ENCODE measurements at regions not wholly inside any gene's neighbourhood (a gene's known extent, or its start where the extent isn't known, plus 50 kb on each side); places are given as distances from the start of the nearest gene placed in this dataset.

DNA sequence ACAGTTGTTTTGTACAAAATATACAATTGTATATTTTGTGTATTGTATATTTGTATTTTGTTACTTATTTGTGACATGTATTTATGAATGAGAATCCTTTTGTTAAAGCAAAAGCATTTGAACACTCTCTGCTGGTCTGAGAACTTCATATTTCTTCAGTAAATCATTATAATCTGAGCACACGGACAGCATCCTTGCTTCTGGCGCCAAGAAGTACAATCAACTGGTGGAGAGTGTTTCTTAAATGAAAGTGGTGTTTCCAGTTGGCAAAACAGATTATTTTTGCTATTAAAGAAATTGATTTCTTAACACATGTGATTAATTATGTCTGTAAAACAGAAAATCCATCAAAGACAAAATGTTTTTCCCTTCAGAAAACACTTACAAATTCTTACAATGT lies 95.1 kb upstream of the COPS8 start:
- H3K27ac Mint-ChIP-seq = no peak overlapping the region
- H3K36me3 Mint-ChIP-seq = peaks cover 0 to 5% (median 0%) of the 10 kb centered on the region in 5 donors
- peaks cover 9 to 30% (median 22%) of the 10 kb centered on the region in 5 donors for H3K27me3 Mint-ChIP-seq
- Histone ChIP-seq H3K9me3 (ENCODE audit: control insufficient read depth in 2 of 3, low read length in 3 of 3) (no peaks in the 10 kb centered on the region), H3K4me3 (ENCODE audit: low read length) (no peak overlapping the region), H3K27me3 (ENCODE audit: control insufficient read depth in 2 of 2, insufficient read depth in 2 of 2, low read length in 2 of 2) (no peaks in the 10 kb centered on the region), H3K4me1 (ENCODE audit: control insufficient read depth in 2 of 2, insufficient read depth in 2 of 2, low read length in 2 of 2) (no peaks in the 10 kb centered on the region), H3K27ac (ENCODE audit: low read depth, low read length) (no peak overlapping the region), H3K36me3 (ENCODE audit: control insufficient read depth in 2 of 3, insufficient read depth in 3 of 3, low read length in 3 of 3) (no peaks in the 10 kb centered on the region)
- ChIA-PET CTCF (no interaction called here), POLR2A (no interaction called here)
- no peak for DNase-seq
- peaks cover 0 to 3% (median 0%) of the 10 kb centered on the region in 11 donors for H3K9me3 Mint-ChIP-seq
- peaks cover 0 to 2% (median 0%) of the 10 kb centered on the region in 7 donors for H3K4me1 Mint-ChIP-seq
- no peak overlapping the region for H3K4me3 Mint-ChIP-seq
- intact Hi-C loops (cut with micrococcal nuclease) = no loop called here
- no peak for ATAC-seq

DNA sequence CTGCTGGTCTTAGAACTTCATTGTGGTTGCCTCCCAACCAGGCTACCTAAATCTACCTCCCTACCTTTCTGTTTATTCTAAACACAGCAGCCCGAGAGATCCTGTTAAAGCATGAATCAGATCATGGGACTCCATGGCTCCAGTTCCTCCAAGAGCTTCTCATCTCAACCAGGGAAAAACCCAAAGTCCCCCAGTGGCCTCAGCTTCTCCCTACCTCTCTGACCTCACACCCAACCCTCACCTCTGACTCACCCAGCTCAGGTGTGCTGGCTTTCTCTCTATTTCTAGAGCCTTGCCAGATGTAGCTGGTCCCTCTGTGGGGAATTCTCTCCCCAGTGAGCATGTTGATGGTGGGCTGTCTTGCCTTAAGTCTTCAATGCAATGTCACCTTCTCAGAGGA lies 93.8 kb upstream of the COPS8 start:
- no peak for DNase-seq
- no peak for ATAC-seq
- POLR2A ChIA-PET = no interaction called here
- CTCF ChIA-PET = no interaction called here
- peaks cover 0 to 2% (median 0%) of the 10 kb centered on the region in 7 donors for H3K4me1 Mint-ChIP-seq
- intact Hi-C loops (cut with micrococcal nuclease) = no loop called here
- no peaks in the 10 kb centered on the region for H3K4me1 ChIP-seq (ENCODE audit: control insufficient read depth in 2 of 2, insufficient read depth in 2 of 2, low read length in 2 of 2)
- H3K27me3 ChIP-seq (ENCODE audit: control insufficient read depth in 2 of 2, insufficient read depth in 2 of 2, low read length in 2 of 2) = no peaks in the 10 kb centered on the region
- no peak overlapping the region for H3K27ac Mint-ChIP-seq
- no peak overlapping the region for H3K27ac ChIP-seq (ENCODE audit: low read depth, low read length)
- no peaks in the 10 kb centered on the region for H3K9me3 ChIP-seq (ENCODE audit: control insufficient read depth in 2 of 3, low read length in 3 of 3)
- no peak overlapping the region for H3K4me3 Mint-ChIP-seq
- H3K36me3 Mint-ChIP-seq = peaks cover 0 to 5% (median 0%) of the 10 kb centered on the region in 5 donors
- no peaks in the 10 kb centered on the region for H3K36me3 ChIP-seq (ENCODE audit: control insufficient read depth in 2 of 3, insufficient read depth in 3 of 3, low read length in 3 of 3)
- no peak overlapping the region for H3K4me3 ChIP-seq (ENCODE audit: low read length)
- peaks cover 0 to 3% (median 0%) of the 10 kb centered on the region in 11 donors for H3K9me3 Mint-ChIP-seq
- H3K27me3 Mint-ChIP-seq = peaks cover 13 to 29% (median 26%) of the 10 kb centered on the region in 5 donors

DNA sequence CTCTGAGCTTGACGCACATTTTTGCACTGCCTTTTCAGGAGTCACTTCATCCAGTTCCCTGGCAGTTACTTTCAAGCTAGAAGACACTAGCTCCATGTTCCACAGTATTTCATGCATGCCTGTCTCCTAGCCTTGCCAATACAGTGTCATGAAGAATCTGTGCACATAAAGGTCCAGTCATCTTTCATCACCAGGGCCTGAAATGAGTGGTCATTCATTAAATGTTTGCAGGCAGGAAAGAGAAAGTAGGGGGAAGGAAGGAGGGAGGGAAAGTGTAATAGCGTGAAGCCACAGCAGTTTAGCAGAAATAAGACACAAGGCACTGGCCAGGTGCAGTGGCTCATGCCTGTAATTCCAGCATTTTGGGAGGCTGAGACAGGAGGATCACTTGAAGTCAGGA lies 92.4 kb upstream of the COPS8 start:
- Mint-ChIP-seq H3K4me1 (peaks cover 0 to 2% (median 0%) of the 10 kb centered on the region in 7 donors), H3K4me3 (no peak overlapping the region), H3K27me3 (peaks cover 19 to 34% (median 21%) of the 10 kb centered on the region in 5 donors), H3K36me3 (peaks cover 0 to 5% (median 0%) of the 10 kb centered on the region in 5 donors), H3K27ac (no peak overlapping the region), H3K9me3 (peaks cover 0 to 3% (median 0%) of the 10 kb centered on the region in 11 donors)
- H3K27me3 ChIP-seq (ENCODE audit: control insufficient read depth in 2 of 2, insufficient read depth in 2 of 2, low read length in 2 of 2) = no peaks in the 10 kb centered on the region
- no peaks in the 10 kb centered on the region for H3K4me1 ChIP-seq (ENCODE audit: control insufficient read depth in 2 of 2, insufficient read depth in 2 of 2, low read length in 2 of 2)
- H3K27ac ChIP-seq (ENCODE audit: low read depth, low read length) = no peak overlapping the region
- ATAC-seq (no peak), DNase-seq (no peak)
- POLR2A ChIA-PET = no interaction called here
- CTCF ChIA-PET = no interaction called here
- intact Hi-C loops (cut with micrococcal nuclease) = no loop called here
- H3K4me3 ChIP-seq (ENCODE audit: low read length) = no peak overlapping the region
- H3K9me3 ChIP-seq (ENCODE audit: control insufficient read depth in 2 of 3, low read length in 3 of 3) = no peaks in the 10 kb centered on the region
- no peaks in the 10 kb centered on the region for H3K36me3 ChIP-seq (ENCODE audit: control insufficient read depth in 2 of 3, insufficient read depth in 3 of 3, low read length in 3 of 3)

DNA sequence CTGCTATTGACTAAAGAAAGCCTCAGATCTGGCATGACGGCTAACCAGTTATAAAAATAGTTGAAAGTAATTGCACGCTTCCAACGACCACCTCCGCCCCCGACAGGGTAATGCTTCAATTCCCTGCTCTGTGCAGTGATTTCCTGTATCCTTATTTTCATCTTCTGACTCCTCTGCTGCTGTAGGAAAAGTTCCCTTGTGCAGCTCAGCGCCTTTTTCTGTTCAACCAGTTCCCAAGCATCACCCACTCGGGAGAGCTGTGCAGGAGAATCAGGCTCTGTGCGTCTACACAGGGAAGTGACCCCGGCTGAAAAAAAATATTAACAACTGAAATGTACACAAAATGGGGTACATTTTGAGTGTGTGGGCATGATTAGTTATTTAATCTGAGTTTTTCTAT lies 91.3 kb upstream of the COPS8 start:
- H3K9me3 Mint-ChIP-seq = peaks cover 0 to 3% (median 0%) of the 10 kb centered on the region in 11 donors
- no peak overlapping the region for H3K27ac Mint-ChIP-seq
- no peaks in the 10 kb centered on the region for H3K36me3 ChIP-seq (ENCODE audit: control insufficient read depth in 2 of 3, insufficient read depth in 3 of 3, low read length in 3 of 3)
- H3K4me3 Mint-ChIP-seq = no peak overlapping the region
- POLR2A ChIA-PET = no interaction called here
- no peaks in the 10 kb centered on the region for H3K4me1 ChIP-seq (ENCODE audit: control insufficient read depth in 2 of 2, insufficient read depth in 2 of 2, low read length in 2 of 2)
- ATAC-seq (no peak), DNase-seq (no peak)
- H3K27me3 Mint-ChIP-seq = peaks cover 11 to 30% (median 14%) of the 10 kb centered on the region in 5 donors
- intact Hi-C loops (cut with micrococcal nuclease) = no loop called here
- no peak overlapping the region for H3K27ac ChIP-seq (ENCODE audit: low read depth, low read length)
- no peak overlapping the region for H3K4me3 ChIP-seq (ENCODE audit: low read length)
- CTCF ChIA-PET = no interaction called here
- H3K27me3 ChIP-seq (ENCODE audit: control insufficient read depth in 2 of 2, insufficient read depth in 2 of 2, low read length in 2 of 2) = no peaks in the 10 kb centered on the region
- no peaks in the 10 kb centered on the region for H3K9me3 ChIP-seq (ENCODE audit: control insufficient read depth in 2 of 3, low read length in 3 of 3)
- peaks cover 0 to 2% (median 0%) of the 10 kb centered on the region in 7 donors for H3K4me1 Mint-ChIP-seq
- peaks cover 0 to 5% (median 0%) of the 10 kb centered on the region in 5 donors for H3K36me3 Mint-ChIP-seq

DNA sequence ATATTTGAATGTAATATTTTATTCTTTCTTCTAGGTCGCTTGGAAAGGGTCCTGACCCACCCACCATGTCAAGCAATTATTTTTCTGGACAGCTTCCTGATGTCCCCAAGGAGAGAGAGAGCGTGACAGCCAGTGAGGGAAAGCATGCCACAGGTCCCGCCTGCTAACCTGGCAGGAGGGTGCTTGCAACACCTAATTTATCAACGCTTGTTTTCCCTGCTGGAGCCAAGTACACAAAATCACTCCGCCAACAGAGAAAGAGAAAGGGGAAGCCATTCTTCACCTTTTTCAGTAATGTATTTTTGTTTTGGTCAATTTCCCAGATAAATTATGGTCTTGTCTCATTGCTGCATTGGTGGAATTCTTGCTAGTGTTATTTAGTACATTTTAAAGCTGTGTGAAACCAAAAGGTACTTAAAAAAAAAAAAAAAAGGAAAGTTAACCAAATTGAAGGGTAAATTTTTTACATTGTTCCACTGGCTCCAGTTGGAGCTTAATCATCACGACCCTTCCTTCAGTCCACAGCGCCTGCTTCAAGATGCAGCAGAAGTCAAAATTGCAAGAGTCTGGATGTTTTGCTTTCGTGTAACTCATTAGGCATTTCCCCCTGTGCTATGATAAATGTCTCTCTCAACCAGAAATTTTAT lies 88.5 kb upstream of the COPS8 start:
- peaks cover 12 to 27% (median 16%) of the 10 kb centered on the region in 5 donors for H3K27me3 Mint-ChIP-seq
- CTCF ChIA-PET = no interaction called here
- no peaks in the 10 kb centered on the region for H3K36me3 ChIP-seq (ENCODE audit: control insufficient read depth in 2 of 3, insufficient read depth in 3 of 3, low read length in 3 of 3)
- DNase-seq (no peak), ATAC-seq (no peak)
- peaks cover 0 to 3% (median 0%) of the 10 kb centered on the region in 11 donors for H3K9me3 Mint-ChIP-seq
- no peaks in the 10 kb centered on the region for H3K9me3 ChIP-seq (ENCODE audit: control insufficient read depth in 2 of 3, low read length in 3 of 3)
- no peak overlapping the region for H3K27ac ChIP-seq (ENCODE audit: low read depth, low read length)
- intact Hi-C loops (cut with micrococcal nuclease) = no loop called here
- peaks cover 0 to 3% (median 0%) of the 10 kb centered on the region in 5 donors for H3K36me3 Mint-ChIP-seq
- no peaks in the 10 kb centered on the region for H3K27me3 ChIP-seq (ENCODE audit: control insufficient read depth in 2 of 2, insufficient read depth in 2 of 2, low read length in 2 of 2)
- POLR2A ChIA-PET = no interaction called here
- H3K4me1 ChIP-seq (ENCODE audit: control insufficient read depth in 2 of 2, insufficient read depth in 2 of 2, low read length in 2 of 2) = no peaks in the 10 kb centered on the region
- H3K4me3 ChIP-seq (ENCODE audit: low read length) = no peak overlapping the region
- peak overlapping the region in 1 of 9 donors; percentile 27 for H3K27ac Mint-ChIP-seq
- peaks cover 0 to 2% (median 0%) of the 10 kb centered on the region in 7 donors for H3K4me1 Mint-ChIP-seq
- H3K4me3 Mint-ChIP-seq = no peak overlapping the region

DNA sequence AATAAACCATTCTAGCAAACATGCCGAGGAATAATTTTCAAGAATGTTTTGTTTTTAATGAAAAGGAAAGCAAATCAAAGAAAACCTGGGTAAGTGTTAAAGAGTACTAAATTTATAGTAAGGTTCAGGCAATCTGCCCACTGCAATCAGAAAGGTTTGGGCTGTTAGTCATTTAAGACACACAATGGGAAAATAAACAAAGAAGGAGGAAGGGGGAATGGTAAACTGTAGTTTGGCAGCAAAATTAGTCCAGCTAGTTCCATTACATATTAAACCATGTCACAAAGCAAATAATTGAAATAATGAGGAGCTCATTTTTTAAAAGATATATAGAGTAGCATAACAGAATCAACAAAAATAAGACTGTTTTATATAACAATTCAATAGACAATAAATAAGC lies 87.5 kb upstream of the COPS8 start:
- POLR2A ChIA-PET = no interaction called here

DNA sequence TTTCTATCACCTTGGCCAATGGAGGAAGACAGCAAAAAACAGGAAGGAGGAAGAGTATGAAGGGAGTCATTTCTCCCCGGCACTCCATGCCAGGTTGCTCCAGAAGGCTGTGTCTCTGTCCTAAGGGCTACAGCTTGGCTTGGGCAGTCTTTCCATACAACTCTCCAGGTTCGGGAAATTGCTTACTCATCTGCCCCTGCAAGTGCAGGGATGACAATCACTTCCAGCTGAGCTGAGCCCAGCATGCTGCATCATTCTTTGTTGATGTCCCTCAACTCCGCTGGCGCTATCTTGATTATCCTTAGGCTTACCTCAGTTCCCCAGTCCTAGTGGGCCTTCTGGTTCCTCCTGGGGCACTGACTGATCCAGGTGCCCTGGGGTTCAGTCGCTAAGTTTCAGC lies 86.9 kb upstream of the COPS8 start:
- H3K36me3 ChIP-seq (ENCODE audit: control insufficient read depth in 2 of 3, insufficient read depth in 3 of 3, low read length in 3 of 3) = no peaks in the 10 kb centered on the region
- H3K4me3 ChIP-seq (ENCODE audit: low read length) = no peak overlapping the region
- ATAC-seq = no peak
- no peak overlapping the region for H3K27ac ChIP-seq (ENCODE audit: low read depth, low read length)
- peak overlapping the region in 1 of 9 donors; percentile 51 for H3K27ac Mint-ChIP-seq
- no peaks in the 10 kb centered on the region for H3K27me3 ChIP-seq (ENCODE audit: control insufficient read depth in 2 of 2, insufficient read depth in 2 of 2, low read length in 2 of 2)
- H3K4me1 Mint-ChIP-seq = peaks cover 0 to 2% (median 0%) of the 10 kb centered on the region in 7 donors
- intact Hi-C loops (cut with micrococcal nuclease) = no loop called here
- peaks cover 7 to 22% (median 14%) of the 10 kb centered on the region in 5 donors for H3K27me3 Mint-ChIP-seq
- no peak overlapping the region for H3K4me3 Mint-ChIP-seq
- H3K36me3 Mint-ChIP-seq = no peaks in the 10 kb centered on the region
- no peak for DNase-seq
- ChIA-PET CTCF (no interaction called here), POLR2A (no interaction called here)
- no peaks in the 10 kb centered on the region for H3K9me3 Mint-ChIP-seq
- no peaks in the 10 kb centered on the region for H3K4me1 ChIP-seq (ENCODE audit: control insufficient read depth in 2 of 2, insufficient read depth in 2 of 2, low read length in 2 of 2)
- no peaks in the 10 kb centered on the region for H3K9me3 ChIP-seq (ENCODE audit: control insufficient read depth in 2 of 3, low read length in 3 of 3)

More for the DNA sequence above, 87.5 kb upstream of the COPS8 start:
- H3K36me3 ChIP-seq (ENCODE audit: control insufficient read depth in 2 of 3, insufficient read depth in 3 of 3, low read length in 3 of 3) = no peaks in the 10 kb centered on the region
- H3K4me1 ChIP-seq (ENCODE audit: control insufficient read depth in 2 of 2, insufficient read depth in 2 of 2, low read length in 2 of 2) = no peaks in the 10 kb centered on the region
- no peak overlapping the region for H3K4me3 Mint-ChIP-seq
- H3K9me3 Mint-ChIP-seq = no peaks in the 10 kb centered on the region
- ATAC-seq (no peak), DNase-seq (no peak)
- intact Hi-C loops (cut with micrococcal nuclease) = no loop called here
- H3K27me3 Mint-ChIP-seq = peaks cover 8 to 23% (median 14%) of the 10 kb centered on the region in 5 donors
- CTCF ChIA-PET = no interaction called here
- no peak overlapping the region for H3K4me3 ChIP-seq (ENCODE audit: low read length)
- no peaks in the 10 kb centered on the region for H3K27me3 ChIP-seq (ENCODE audit: control insufficient read depth in 2 of 2, insufficient read depth in 2 of 2, low read length in 2 of 2)
- no peaks in the 10 kb centered on the region for H3K9me3 ChIP-seq (ENCODE audit: control insufficient read depth in 2 of 3, low read length in 3 of 3)
- H3K27ac ChIP-seq (ENCODE audit: low read depth, low read length) = no peak overlapping the region
- peaks cover 0 to 2% (median 0%) of the 10 kb centered on the region in 7 donors for H3K4me1 Mint-ChIP-seq
- H3K27ac Mint-ChIP-seq = no peak overlapping the region
- no peaks in the 10 kb centered on the region for H3K36me3 Mint-ChIP-seq
